ACHN (cell line): ENCODE measurements at regions not wholly inside any gene's neighbourhood (a gene's known extent, or its start where the extent isn't known, plus 50 kb on each side); places are given as distances from the start of the nearest gene placed in this dataset.

ENCODE experiments used
- DNase-seq: peaks from one replicate; pipeline ENCODE4 v3.0.0-alpha.2; 2015
- in situ Hi-C: cut with HindIII; loops from 2 replicates; pipeline ENCODE4 v1.10.0; 2017; ENCODE audit warnings: low sequenced_read_pairs, low pct_ligation_motif_present, low pct_unique_long_range_greater_than_20kb

DNA sequence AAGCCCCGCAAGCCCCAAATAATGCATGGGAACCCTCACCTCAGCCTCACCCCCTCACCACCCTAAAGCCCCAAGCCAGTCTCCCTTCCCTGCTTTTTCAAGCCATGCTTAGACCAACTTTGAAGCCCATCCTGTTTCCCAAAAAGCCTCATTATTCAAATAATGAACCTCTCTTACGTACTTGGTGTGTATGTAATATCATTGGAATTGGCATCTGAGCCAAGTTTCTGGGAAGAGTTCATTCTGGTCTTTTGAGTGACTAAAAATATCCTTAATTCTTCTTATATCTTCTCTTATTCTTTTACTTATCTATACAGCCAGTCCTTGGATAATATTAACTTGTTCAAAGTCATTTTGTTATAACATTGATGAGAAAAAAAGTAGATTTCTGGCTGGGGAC lies 875.8 kb upstream of the SLIT2 start:
- DNase-seq: no peak
- in situ Hi-C loops: no loop called here

DNA sequence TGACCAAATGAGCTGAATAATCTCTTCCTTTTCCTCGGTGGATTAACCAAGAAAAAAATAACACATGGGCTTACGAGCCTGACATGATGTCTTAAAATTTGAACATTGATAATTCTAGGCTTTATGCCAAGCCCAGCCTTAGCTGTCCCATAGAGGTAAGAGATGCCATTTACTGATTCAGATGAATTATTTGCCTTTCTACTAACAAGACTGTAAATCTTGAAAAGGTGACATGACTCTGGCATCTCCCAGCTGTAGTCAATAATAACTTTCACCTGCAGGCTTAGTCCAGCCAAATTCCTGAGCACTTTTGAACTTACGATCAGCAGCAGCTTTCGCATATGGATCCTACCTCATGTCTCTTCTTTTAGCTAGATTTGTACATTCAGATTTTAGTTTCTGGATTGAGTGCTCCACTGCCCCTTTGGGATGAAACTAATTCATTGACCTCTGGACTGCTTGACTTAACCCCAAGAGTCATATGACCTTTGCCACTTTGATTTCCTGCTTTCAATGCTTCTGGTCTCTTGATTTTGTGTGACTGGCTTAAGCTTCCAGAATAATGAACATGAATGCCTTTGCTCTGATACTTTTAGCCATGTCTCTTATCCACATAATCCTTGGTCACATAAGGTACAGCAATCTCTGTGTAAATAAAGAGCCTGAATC lies 876.4 kb upstream of the SLIT2 start:
- in situ Hi-C loops: no loop called here
- no peak for DNase-seq

DNA sequence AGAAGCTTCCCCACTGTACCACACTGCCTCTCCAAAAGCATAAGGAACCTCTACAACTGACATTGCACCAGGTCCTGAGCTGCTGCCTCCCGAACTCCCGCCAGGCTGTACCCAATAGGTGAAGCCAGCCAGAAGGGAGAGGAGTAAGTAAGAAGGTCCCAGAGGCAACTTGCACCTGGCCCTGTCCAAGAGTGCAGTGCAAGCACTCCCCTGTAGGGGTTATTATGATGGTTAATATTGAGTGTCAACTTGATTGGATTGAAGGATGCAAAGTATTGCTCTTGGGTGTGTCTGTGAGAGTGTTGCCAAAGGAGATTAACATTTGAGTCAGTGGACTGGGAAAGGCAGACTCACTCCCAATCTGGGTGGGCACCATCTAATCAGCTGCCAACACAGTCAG lies 879.3 kb upstream of the SLIT2 start:
- in situ Hi-C loops: no loop called here
- DNase-seq: no peak

DNA sequence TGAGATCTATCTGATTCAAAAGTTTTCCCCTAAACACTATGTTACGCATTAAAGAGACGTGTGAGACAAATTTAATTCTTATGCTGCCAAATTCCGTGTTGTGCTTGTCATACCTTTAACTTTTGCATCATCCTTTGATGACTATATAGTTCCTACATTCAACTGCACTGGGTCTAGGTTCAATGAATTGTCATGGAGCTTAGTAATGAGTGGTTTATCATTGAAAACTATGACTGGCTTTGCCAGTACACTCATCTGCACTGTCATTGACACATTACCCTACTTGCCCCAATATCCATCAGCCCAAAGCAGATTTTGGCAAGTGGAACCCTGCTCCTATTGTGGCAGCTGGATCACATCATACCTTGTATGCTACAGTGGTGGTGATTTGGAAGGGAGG lies 882.9 kb upstream of the SLIT2 start:
- in situ Hi-C loops: no loop called here
- DNase-seq: no peak

DNA sequence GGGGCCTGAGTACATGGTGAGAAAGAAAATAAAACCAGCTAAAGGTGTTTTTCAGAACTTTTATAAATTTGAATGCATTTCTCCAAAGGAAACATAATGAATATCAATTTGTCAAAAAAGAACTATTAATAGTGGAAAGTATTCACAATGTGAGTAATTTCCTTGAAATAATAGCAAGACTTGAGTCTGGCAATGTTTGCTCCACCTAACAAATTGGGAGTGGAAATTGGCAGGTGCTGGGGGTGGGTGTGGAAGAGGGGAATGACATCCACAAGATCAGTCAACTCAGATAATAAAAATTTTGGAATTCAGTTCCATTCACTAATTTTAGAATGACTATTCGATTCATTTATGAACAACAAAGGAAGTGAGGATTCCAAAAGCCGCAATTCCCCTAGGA lies 884.8 kb upstream of the SLIT2 start:
- no peak for DNase-seq
- in situ Hi-C loops: no loop called here

DNA sequence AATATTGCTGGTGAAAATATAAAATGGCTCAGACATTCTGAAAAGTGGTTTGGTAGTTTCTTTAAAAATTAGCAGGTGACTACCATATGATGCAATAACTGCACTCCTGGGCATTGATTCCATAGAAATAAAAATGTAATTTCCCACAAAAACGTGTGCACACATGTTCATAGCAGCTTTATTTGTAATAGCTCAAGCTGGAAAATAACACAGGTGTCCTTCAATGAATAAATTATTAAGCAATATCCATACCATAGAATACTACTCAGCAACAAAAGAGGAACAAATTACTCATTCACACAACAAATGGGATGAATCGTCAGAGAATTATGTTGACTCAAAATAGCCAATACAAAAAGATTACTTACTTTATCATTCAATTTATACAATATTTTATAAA lies 893.7 kb upstream of the SLIT2 start:
- DNase-seq: no peak
- in situ Hi-C loops: no loop called here

DNA sequence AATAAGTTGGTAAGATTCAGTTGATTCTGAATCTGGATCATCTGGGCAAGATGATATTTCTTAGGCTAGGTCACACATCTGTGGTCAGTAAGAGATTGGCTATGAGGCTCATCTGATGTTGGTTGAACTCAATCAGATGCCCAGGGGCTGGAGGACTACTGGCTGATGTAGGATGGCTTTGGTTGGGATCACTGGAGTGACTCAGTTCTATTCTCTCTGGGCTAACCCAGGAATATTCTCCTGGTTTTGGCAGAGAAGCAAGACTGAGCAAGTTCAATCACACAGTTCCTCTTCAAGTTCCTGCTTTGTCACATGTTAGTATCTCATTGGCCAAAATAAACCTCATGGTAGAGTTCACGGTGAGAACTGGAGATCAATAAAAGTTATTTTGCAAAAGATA lies 902.3 kb upstream of the SLIT2 start:
- in situ Hi-C loops: no loop called here
- no peak for DNase-seq

DNA sequence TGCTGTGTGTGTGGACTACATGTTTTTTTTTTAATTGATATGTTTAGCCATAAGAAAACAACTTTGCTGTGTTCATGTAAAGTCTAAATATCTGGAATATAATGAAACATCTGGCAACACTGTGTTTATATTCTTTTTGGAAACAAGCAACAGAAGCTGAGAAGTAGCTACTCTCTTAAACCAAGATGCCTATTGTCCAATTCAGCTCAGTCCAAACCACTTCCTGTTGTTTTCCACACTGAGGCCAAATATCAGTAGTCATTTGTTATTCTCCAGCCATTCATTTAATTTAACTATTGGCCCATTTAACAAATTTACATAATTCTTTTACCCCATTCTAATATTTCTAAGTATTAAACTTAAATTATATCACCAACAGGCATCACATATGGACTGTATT lies 903.0 kb upstream of the SLIT2 start:
- in situ Hi-C loops: no loop called here
- no peak for DNase-seq

DNA sequence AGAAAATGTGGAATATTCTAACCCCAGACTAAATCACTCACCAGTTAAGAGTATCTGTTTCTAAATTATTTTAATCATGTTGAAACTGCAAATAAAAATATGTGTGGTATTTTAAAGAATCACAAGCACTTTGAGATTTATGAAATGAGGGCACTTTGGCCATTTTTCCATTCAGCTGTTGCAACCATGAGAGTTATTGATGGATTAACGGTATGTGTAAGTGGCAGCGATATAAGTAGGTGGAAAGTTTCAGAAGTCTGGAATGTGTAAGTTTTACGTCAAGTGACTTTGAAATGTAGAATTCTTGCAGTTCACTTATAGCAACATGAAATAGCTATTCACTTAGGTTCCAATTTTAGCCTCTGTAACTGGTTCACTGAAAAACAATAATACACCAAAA lies 905.1 kb upstream of the SLIT2 start:
- in situ Hi-C loops: no loop called here
- DNase-seq: no peak

DNA sequence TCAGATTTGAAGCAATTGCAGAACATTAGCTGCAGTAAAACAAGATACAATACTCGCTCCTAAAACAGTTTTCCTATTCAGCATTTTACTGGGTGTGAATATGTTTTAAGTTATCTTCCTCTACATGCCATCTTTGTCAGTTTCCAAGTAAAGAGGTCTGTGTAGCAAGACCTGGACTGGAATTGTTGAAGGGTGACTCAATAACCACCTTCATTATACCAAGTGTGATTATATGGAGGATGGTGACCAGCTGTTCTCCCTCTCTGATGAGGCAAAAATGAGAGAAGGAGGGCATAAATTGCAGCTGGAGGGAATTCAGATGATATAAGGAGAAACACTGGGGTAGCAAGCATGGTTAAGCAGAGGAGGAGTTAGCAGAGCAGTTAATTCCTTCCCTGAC lies 922.1 kb upstream of the SLIT2 start:
- DNase-seq: no peak
- in situ Hi-C loops: no loop called here

DNA sequence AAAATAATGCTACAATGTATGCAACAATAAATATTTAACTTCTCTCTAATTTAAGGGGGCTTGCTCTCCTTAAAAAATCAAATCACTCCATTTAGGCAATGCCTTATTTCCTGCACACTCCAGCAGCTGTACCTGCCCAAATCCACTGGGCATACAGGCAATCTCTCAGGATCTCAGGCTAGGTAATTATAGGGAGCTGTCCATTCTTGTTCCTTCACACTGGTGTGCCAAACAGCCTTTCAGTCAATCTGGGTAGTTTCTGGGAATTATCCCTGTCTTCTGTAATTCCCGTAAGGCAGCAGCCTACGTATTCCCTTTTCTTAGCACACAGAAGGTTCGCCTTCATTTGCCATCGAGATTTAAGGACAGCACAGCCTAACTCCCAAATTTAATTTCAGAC lies 922.6 kb upstream of the SLIT2 start:
- DNase-seq: no peak
- in situ Hi-C loops: no loop called here

DNA sequence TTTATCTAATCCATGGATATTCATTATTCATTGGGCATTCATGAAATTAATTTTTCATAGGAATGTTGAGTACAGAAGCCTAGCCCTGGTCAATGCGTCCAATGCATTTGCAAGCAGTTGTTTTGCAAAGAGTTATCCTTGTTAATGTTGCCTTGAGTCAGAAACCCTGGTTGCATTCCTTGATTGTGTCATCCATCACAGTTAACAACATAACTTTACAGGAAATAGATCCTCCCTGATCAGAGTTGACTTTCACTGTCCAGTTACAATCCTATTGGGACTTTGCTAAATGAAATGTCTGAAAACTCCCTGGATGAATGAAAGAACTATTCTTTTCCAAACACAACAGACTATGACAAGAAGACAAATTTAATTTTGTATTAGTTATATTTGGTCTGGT lies 924.3 kb upstream of the SLIT2 start:
- no peak for DNase-seq
- in situ Hi-C loops: no loop called here

DNA sequence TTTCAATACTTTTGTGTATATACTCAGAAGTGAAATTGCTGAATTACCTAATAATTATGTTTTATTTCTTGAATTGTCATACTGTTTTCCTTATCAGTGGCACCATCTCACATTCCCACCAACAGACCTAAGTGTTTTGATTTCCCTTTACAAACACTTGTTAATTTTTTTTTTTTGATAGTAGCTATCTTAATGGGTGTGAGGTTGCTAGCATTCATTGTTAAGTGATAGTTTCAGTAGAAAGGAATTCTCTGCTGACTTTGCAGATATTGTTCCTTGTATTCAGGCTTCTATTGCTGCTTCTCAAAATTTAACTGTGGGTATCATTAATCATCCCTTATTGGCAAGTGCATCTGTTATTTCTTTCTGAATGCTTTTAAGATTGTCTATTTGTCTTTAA lies 927.5 kb upstream of the SLIT2 start:
- no peak for DNase-seq
- in situ Hi-C loops: no loop called here

DNA sequence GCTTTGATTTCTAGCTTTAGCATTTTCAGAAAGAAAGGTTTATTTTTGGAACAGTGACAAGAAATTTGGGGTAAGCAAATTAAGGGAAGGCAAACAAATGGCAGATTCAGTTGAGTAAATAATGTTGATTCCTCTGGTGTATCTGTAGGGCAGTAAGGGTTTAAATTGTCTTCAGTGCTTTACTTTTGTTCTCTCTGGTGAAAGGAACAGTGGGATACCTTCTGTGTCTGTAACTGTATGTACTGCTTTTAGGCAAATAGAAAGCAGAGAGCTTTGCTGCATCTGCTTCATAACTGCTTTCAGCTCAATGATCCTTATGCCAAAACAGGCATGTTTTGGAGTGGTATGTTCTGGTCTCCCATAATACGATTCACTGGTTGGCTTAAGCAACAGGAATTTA lies 932.1 kb upstream of the SLIT2 start:
- no peak for DNase-seq
- in situ Hi-C loops: no loop called here

DNA sequence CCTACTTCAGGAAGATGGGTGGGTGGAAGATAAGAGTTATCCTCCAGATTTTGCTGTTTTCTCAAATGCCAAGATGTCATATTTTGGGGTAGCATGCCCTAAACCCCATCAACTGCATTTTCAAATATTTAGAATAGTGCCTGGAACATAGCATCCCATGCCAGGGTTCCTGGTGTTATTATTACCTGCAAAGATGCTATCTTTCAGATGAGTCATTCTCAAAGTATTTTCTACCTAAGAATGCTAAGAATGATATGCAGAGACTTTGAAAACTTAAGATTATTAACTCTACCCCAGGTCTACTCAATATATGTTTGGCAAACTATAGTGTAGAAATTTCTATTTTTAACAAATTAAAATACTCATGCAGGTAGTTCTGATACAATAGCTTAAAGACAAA lies 934.3 kb upstream of the SLIT2 start:
- DNase-seq: no peak
- in situ Hi-C loops: no loop called here

DNA sequence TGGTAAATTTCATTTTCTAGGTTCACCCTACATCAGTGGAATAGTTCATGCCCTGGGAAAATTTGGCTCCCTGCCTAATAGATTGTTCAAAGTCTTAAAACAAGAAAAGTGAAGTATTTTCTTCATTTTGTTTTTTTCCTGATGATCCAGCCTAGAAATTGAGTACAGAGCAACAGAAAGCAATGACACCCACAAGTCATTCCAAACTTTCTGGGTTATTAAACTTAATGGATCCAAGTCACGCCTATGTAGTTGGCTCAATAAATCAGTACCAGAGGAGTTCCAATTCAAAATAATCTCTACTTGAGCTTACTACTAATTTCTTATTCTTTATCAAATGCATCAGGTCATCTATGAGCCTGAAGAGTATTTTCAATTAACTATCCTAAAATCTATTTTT lies 937.6 kb upstream of the SLIT2 start:
- in situ Hi-C loops: no loop called here
- DNase-seq: no peak

DNA sequence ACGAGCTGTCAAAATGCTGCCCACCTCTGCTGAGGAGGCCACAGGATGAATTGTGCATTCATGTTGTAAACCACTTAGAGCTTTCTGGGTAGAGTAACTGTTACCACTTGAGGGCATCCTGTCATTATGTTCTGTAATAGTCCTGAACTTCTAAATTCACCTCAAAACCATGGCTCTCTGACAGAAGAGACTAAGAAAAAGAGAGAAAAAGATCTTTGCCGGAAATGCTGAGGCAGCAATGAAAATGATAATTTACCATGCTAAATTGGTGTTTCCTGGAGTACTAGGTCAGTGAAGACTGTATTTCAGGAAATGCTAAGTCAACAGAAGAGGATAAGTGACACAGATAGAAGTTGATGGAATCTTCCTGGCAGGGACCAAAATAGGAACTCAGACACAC lies 942.3 kb upstream of the SLIT2 start:
- DNase-seq: peak; percentile 42
- in situ Hi-C loops: no loop called here

DNA sequence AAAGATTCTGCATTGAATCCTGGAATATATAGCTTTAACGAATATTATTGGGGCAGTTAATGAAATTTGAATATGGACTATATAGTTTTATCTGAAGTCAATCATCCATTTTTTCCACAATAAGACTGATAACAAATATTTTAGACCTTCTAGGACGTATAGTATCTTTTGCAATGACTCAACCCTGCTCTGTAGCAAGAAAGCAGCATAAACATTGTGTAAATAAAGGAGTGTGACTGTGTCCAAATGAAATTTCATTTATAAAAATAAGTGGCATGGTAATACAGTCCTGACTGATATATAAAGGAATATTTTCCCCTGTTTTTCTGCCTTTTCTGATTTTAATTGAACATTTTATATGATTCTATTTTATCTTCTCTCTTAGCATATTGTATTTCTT lies 947.7 kb upstream of the SLIT2 start:
- no peak for DNase-seq
- in situ Hi-C loops: no loop called here

DNA sequence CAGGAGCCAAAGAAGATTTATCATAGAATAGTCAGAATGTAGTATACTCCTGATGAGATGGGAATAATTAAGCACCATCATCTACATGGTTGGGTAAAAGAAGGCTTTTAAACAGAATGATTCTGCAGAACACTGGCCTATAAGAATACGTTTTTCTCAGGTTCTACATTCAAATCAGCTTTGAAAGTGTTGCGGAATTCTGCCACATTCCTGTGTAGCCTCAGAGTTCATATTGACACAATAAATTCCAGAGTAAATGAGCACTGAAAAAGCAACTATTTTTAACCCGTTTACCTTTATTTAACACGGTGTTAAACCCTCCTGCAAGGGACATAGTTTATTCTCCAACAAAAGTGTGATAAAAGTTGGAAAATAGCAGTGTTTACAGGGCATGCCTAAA lies 950.2 kb upstream of the SLIT2 start:
- in situ Hi-C loops: no loop called here

DNA sequence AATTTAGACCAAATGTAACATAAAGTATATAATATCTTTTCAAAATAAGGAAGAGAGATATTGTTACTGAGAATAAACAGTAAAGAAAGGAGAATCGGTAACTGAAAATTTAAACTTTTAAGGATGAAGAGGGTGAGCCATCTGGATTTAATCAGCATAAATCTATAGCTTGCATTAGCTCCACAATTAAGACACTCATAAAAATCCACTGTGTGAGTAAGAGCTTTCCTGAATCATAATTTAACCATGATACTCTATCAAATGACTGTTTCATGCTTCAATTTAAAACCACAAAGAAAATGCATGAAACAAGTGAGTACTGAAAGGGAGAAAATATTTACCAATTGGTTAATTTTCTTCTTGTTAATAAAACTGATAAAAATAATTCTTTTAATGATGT lies 951.5 kb upstream of the SLIT2 start:
- in situ Hi-C loops: no loop called here
- DNase-seq: no peak

More for the DNA sequence above, 950.2 kb upstream of the SLIT2 start:
- no peak for DNase-seq

DNA sequence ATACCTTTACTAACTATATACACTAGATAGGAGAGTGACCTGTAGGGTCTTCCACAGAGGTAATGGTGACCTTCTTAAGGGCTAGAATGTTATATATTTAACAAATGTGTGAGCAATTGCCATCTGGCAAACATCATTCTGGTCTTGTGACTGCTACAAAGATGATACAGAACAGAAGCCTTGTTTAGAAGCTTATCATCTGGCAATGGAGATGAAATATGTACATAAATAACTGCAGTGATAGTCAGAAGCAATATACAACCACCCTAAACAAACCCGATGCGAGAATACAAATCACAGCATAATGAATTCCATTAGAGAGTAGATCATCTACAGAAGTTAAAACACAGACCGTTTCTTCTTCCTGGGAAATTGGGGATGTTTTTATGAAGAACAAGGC lies 952.7 kb upstream of the SLIT2 start:
- in situ Hi-C loops: no loop called here

More for the DNA sequence above, 952.7 kb upstream of the SLIT2 start:
- no peak for DNase-seq
